SIG-M5 (cell line): ENCODE measurements at regions not wholly inside any gene's neighbourhood (a gene's known extent, or its start where the extent isn't known, plus 50 kb on each side); places are given as distances from the start of the nearest gene placed in this dataset.
"Not testable (repeated sequence)": the region's sequence is repeated elsewhere in the genome, so short reads cannot be mapped to it uniquely, and the experiment has no call there.

Source experiments
- DNase-seq: peaks from one replicate; lab custom pipeline; 2025; lab: John Stamatoyannopoulos, UW

- DNase-seq = no peak
Observed at GRCh38 chr10:123221418-123221817, 67.2 kb downstream of the BUB3 start.

GRCh38 chr10:123222832-123223231 lies 68.6 kb downstream of the BUB3 start:
- DNase-seq = no peak

GRCh38 chr10:123227706-123228105 lies 73.5 kb downstream of the BUB3 start:
- no peak for DNase-seq

GRCh38 chr10:123229927-123230630 lies 75.9 kb downstream of the BUB3 start:
- DNase-seq = no peak

GRCh38 chr10:123232879-123233278 lies 78.7 kb downstream of the BUB3 start:
- DNase-seq = not testable (repeated sequence)

- not testable (repeated sequence) for DNase-seq
Observed at GRCh38 chr10:123235014-123235413, 80.8 kb downstream of the BUB3 start.

GRCh38 chr10:123236126-123236525 lies 81.9 kb downstream of the BUB3 start:
- DNase-seq = no peak

GRCh38 chr10:123240250-123240649 lies 86.0 kb downstream of the BUB3 start:
- DNase-seq = no peak

- DNase-seq = no peak
Observed at GRCh38 chr10:123240776-123241175, 86.6 kb downstream of the BUB3 start.

- no peak for DNase-seq
Observed at GRCh38 chr10:123241391-123242141, 87.4 kb downstream of the BUB3 start.

GRCh38 chr10:123244747-123245146 lies 90.5 kb downstream of the BUB3 start:
- DNase-seq = no peak

GRCh38 chr10:123245264-123245663 lies 91.1 kb downstream of the BUB3 start:
- DNase-seq = no peak

GRCh38 chr10:123249894-123250293 lies 95.7 kb downstream of the BUB3 start:
- DNase-seq = no peak

- no peak for DNase-seq
Observed at GRCh38 chr10:123250640-123251039, 96.4 kb downstream of the BUB3 start.

- DNase-seq = no peak
Observed at GRCh38 chr10:123252779-123253178, 98.6 kb downstream of the BUB3 start.

GRCh38 chr10:123254343-123254742 lies 100.1 kb downstream of the BUB3 start:
- not testable (repeated sequence) for DNase-seq

GRCh38 chr10:123257904-123258456 lies 103.8 kb downstream of the BUB3 start:
- DNase-seq = no peak

GRCh38 chr10:123259081-123259480 lies 104.9 kb downstream of the BUB3 start:
- no peak for DNase-seq

GRCh38 chr10:123259791-123260190 lies 105.6 kb downstream of the BUB3 start:
- DNase-seq = no peak

- DNase-seq = no peak
Observed at GRCh38 chr10:123262456-123262855, 108.3 kb downstream of the BUB3 start.

GRCh38 chr10:123266971-123267370 lies 112.8 kb downstream of the BUB3 start:
- no peak for DNase-seq

- no peak for DNase-seq
Observed at GRCh38 chr10:123269017-123269552, 114.9 kb downstream of the BUB3 start.

GRCh38 chr10:123269675-123270074 lies 115.5 kb downstream of the BUB3 start:
- DNase-seq = no peak
